ENCODE measurements at regions not wholly inside any gene's neighbourhood (a gene's known extent, or its start where the extent isn't known, plus 50 kb on each side); places are given as distances from the start of the nearest gene placed in this dataset.
A peak's percentile ranks its signal among the peaks of the same experiment; 100 is the strongest.

DNA sequence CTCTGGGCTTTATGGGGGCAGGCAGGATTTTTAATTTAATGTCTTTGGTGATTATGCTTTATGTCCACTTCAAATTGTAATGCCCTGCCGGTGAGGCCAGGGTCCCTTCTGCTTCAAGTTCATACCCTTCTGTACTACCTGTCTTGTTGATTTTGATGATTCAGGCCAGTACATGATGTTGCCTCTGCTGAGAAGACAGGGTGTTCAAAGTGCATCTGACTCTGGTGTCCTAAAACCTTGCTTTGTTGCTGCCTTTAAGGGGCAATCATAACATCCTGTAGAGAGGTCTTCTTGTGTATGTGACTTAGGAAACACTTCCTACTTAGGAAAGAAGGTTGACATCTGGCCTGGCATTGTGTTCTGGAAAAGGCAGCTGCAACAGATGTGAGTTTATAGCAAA lies 113.2 kb downstream of the TMEM170B start:
- Histone ChIP-seq H2BK20ac (ENCODE audit: low read length) (peak overlapping the region; percentile 94), H3K4me3 (ENCODE audit: extremely low read depth in 1 of 4, insufficient read depth in 2 of 4, low read depth in 3 of 4, low read length in 4 of 4) (no peak overlapping the region), H4K8ac (ENCODE audit: extremely low read depth, insufficient read depth, low read length) (no peak overlapping the region), H3K23ac (ENCODE audit: insufficient read length) (no peak overlapping the region), H2AK5ac (ENCODE audit: low read depth, low read length) (peak overlapping the region; percentile 76), H3K79me2 (ENCODE audit: control insufficient read depth in 1 of 2, insufficient read depth in 2 of 2, low read length in 2 of 2) (no peaks in the 10 kb centered on the region), H2BK120ac (replicated peaks; ENCODE audit: low read depth, low read length) (peak overlapping the region; percentile 66), H3K9ac (replicated peaks in 1 of 4; ENCODE audit: extremely low read depth in 1 of 4, low read depth in 3 of 4, low read length in 3 of 4) (no peak overlapping the region; a peak in 1 of 7 replicates), H3K56ac (replicated peaks; ENCODE audit: insufficient read length, low read depth, low read length) (no peak overlapping the region), H3K27ac (ENCODE audit: low read depth, low read length) (peak overlapping the region; percentile 57; the same call in 1 of the 2 replicates), H2BK15ac (ENCODE audit: low read length) (no peak overlapping the region), H2BK5ac (ENCODE audit: low read depth, low read length) (peak overlapping the region; percentile 96), H2BK12ac (ENCODE audit: low read depth, low read length) (peak overlapping the region; percentile 88), H3K9me3 (ENCODE audit: insufficient read depth in 2 of 2, low read depth in 1 of 2, low read length in 1 of 2) (peaks cover 4 to 11% of the 10 kb centered on the region in 2 experiments; a peak in 3 of 4 replicates), H3K14ac (ENCODE audit: insufficient read length) (no peak overlapping the region), H3K4me1 (replicated peaks in 1 of 4; ENCODE audit: control insufficient read depth in 3 of 4, insufficient read depth in 4 of 4, low read length in 3 of 4) (peaks cover 7 to 24% (median 18%) of the 10 kb centered on the region in 4 experiments; a peak in 6 of 7 replicates), H3K79me1 (ENCODE audit: low read depth, low read length) (no peaks in the 10 kb centered on the region), H3K4me2 (ENCODE audit: insufficient read depth in 1 of 2, low read depth in 2 of 2, low read length in 2 of 2) (peak overlapping the region; percentile 22 to 44), H3K23me2 (ENCODE audit: low read depth, low read length) (no peaks in the 10 kb centered on the region), H3K36me3 (ENCODE audit: control insufficient read depth in 2 of 4, insufficient read depth in 4 of 4, low read length in 3 of 4) (0 out of 8 replicates have a peak, but pooled peaks cover 0 to 8% (median 0%) of the 10 kb centered on the region in 4 experiments), H4K91ac (replicated peaks; ENCODE audit: insufficient read length, low read length) (peak overlapping the region; percentile 75), H3K18ac (ENCODE audit: extremely low read depth, low read length) (peak overlapping the region; percentile 73), H3K27me3 (replicated peaks in 1 of 4; ENCODE audit: control insufficient read depth in 3 of 4, extremely low read depth in 1 of 4, insufficient read depth in 3 of 4, low read length in 3 of 4) (no peaks in the 10 kb centered on the region), H4K5ac (ENCODE audit: insufficient read length, low read depth, low read length) (no peak overlapping the region), H3K4ac (replicated peaks; ENCODE audit: insufficient read length, low read depth, low read length) (no peak overlapping the region), H2AFZ (ENCODE audit: low read length) (no peak overlapping the region), H4K20me1 (replicated peaks in 1 of 2; ENCODE audit: control insufficient read depth in 1 of 2, insufficient read depth in 2 of 2, low read length in 2 of 2) (no peaks in the 10 kb centered on the region)
- TF ChIP-seq HDAC2 (IDR thresholded peaks at IDR 0.05; ENCODE audit: borderline replicate concordance in 1 of 2, low read depth in 2 of 2, low read length in 2 of 2), result no peak
- TF ChIP-seq CTBP2 (IDR thresholded peaks at IDR 0.05; ENCODE audit: borderline replicate concordance, insufficient read depth, insufficient read length, low read length), result no peak
- TF ChIP-seq, protein P1, sequence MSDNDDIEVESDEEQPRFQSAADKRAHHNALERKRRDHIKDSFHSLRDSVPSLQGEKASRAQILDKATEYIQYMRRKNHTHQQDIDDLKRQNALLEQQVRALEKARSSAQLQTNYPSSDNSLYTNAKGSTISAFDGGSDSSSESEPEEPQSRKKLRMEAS (IDR thresholded peaks at IDR 0.05), result no peak
- no peak for TF ChIP-seq BCL11A (IDR thresholded peaks at IDR 0.05; ENCODE audit: low read depth in 2 of 2, low read length in 2 of 2)
- no peak for TF ChIP-seq SIRT6 (IDR thresholded peaks at IDR 0.05; ENCODE audit: low read length)
- no peak for TF ChIP-seq CREB1 (IDR thresholded peaks at IDR 0.05)
- TF ChIP-seq, protein P2, sequence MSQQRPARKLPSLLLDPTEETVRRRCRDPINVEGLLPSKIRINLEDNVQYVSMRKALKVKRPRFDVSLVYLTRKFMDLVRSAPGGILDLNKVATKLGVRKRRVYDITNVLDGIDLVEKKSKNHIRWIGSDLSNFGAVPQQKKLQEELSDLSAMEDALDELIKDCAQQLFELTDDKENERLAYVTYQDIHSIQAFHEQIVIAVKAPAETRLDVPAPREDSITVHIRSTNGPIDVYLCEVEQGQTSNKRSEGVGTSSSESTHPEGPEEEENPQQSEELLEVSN (IDR thresholded peaks at IDR 0.05), result no peak
- no peak for TF ChIP-seq KDM1A (IDR thresholded peaks at IDR 0.05; ENCODE audit: borderline replicate concordance, low read length)
- POLR2A ChIA-PET (ENCODE audit: partially characterized antibody), result no interaction called here
- WGBS, 2 experiments (ENCODE audit: extremely low coverage in 1 of 2, insufficient coverage in 1 of 2, insufficient read length in 1 of 2, insufficient replicate concordance in 2 of 2, low coverage in 1 of 2, low lambda C conversion rate in 2 of 2, missing lambda C conversion rate in 1 of 2), result 31% methylated on average over 1 of the region's 1 CpG; no CpG with 5 or more reads in 1 of the 2 experiments
- no peak for FAIRE-seq
- CTCF ChIA-PET (ENCODE audit: partially characterized antibody), result interaction anchor here (0.8 to 2.4 kb wide), 6 partner anchors 32 to 639 kb away, joined by 3 to 11 read pairs (median 4); partner anchors contain the start of gene EDN1
- DNase-seq (ENCODE audit: low read depth in 1 of 2, low spot score in 2 of 2), result no peak

Data from H1 (cell line).